IMR-90 (cell line): ENCODE measurements at regions not wholly inside any gene's neighbourhood (a gene's known extent, or its start where the extent isn't known, plus 50 kb on each side); places are given as distances from the start of the nearest gene placed in this dataset.

Experiments used
- ATAC-seq: fragments of 200-7000 bp; cut with Tn5 transposase; 2 replicates; pipeline ENCODE4 v1.9.1; 2020; ENCODE audit warnings: low read depth, mild to moderate bottlenecking, moderate library complexity
- BruUV-seq: library from RNA; stranded (reverse); fragments of 400-500 nt; replicated peaks from 2 replicates; lab custom pipeline; 2021; lab: Mats Ljungman, UMichigan
- CTCF ChIA-PET: fragments of 300-600 bp; formaldehyde crosslinking; extraction: SDS; loops from one replicate; lab custom pipeline; 2021; ENCODE audit warnings: antibody characterized with exemption; lab: Yijun Ruan, JAX
- POLR2A ChIA-PET: fragments of 300-600 bp; sonication (Branson Sonifier 250); formaldehyde crosslinking; loops from one replicate; lab custom pipeline; 2022; ENCODE audit warnings: antibody characterized with exemption; ENCODE audit not compliant: unreplicated experiment; lab: Charles Lee
- DNase-seq: peaks from one replicate; pipeline ENCODE4 v3.0.0; 2013
- H2AFZ ChIP-seq: replicated peaks from 2 replicates; pipeline ENCODE3; 2013; ENCODE audit warnings: low read length, mild to moderate bottlenecking; ENCODE audit not compliant: poor library complexity
- H2AK5ac ChIP-seq: 2 replicates; pipeline ENCODE4 v1.6.1; 2013; ENCODE audit warnings: low read depth, low read length, inconsistent platforms
- H2AK9ac ChIP-seq: replicated peaks from 2 replicates; pipeline ENCODE3; 2013; ENCODE audit warnings: mild to moderate bottlenecking, low read depth, low read length, moderate library complexity; ENCODE audit not compliant: poor library complexity
- H2BK120ac ChIP-seq: 2 replicates; pipeline ENCODE4 v1.6.1; 2013; ENCODE audit warnings: low read depth, low read length, inconsistent platforms
- H2BK15ac ChIP-seq: 3 replicates; pipeline ENCODE4 v1.6.1; 2013; ENCODE audit warnings: low read depth, low read length, inconsistent platforms
- H2BK20ac ChIP-seq: 2 replicates; pipeline ENCODE4 v1.6.1; 2013; ENCODE audit warnings: low read depth, mild to moderate bottlenecking, inconsistent platforms, low read length, moderate library complexity
- H2BK5ac ChIP-seq: 2 replicates; pipeline ENCODE4 v1.6.1; 2013; ENCODE audit warnings: mild to moderate bottlenecking, low read depth, low read length, inconsistent platforms; ENCODE audit not compliant: poor library complexity, severe bottlenecking
- H3K14ac ChIP-seq: replicated peaks from 2 replicates; pipeline ENCODE4 v1.6.1; 2013; ENCODE audit warnings: low read depth, low read length, inconsistent platforms
- H3K18ac ChIP-seq: 2 replicates; pipeline ENCODE4 v1.6.1; 2013; ENCODE audit warnings: low read depth, low read length, control low read depth
- H3K23ac ChIP-seq: 2 replicates; pipeline ENCODE4 v1.6.1; 2013; ENCODE audit warnings: low read depth, low read length, inconsistent platforms
- H3K27ac ChIP-seq: 2 replicates; pipeline ENCODE4 v1.5.1; 2013; ENCODE audit warnings: mild to moderate bottlenecking, control low read depth, low read length; ENCODE audit not compliant: insufficient read depth
- H3K27me3 ChIP-seq: 2 replicates; pipeline ENCODE4 v1.6.1; 2013; ENCODE audit warnings: low read length; ENCODE audit not compliant: control insufficient read depth, insufficient read depth
- H3K36me3 ChIP-seq: 2 replicates; pipeline ENCODE4 v1.6.1; 2013; ENCODE audit warnings: low read length, mixed read lengths; ENCODE audit not compliant: control insufficient read depth, insufficient read depth
- H3K4ac ChIP-seq: 2 replicates; pipeline ENCODE4 v1.6.1; 2013; ENCODE audit warnings: low read depth, low read length, inconsistent platforms
- H3K4me1 ChIP-seq: 2 replicates; pipeline ENCODE4 v1.6.1; 2013; ENCODE audit warnings: low read length, mixed read lengths; ENCODE audit not compliant: control insufficient read depth, insufficient read depth
- H3K4me2 ChIP-seq: 2 replicates; pipeline ENCODE4 v1.6.1; 2013; ENCODE audit warnings: low read depth, mild to moderate bottlenecking, control low read depth, low read length, moderate library complexity
- H3K4me3 ChIP-seq: 2 replicates; pipeline ENCODE4 v1.5.1; 2013; ENCODE audit warnings: low read depth, mild to moderate bottlenecking, control low read depth, low read length, moderate library complexity; ENCODE audit not compliant: insufficient read depth
- H3K56ac ChIP-seq: 2 replicates; pipeline ENCODE4 v1.6.1; 2013; ENCODE audit warnings: low read length, inconsistent platforms; ENCODE audit not compliant: insufficient read depth; ENCODE audit errors: extremely low read depth
- H3K79me1 ChIP-seq, 2 experiments: 2 replicates each; pipeline ENCODE4 v1.6.1; 2013; ENCODE audit warnings: low read length in 2 of 2, inconsistent platforms in 1 of 2, low read depth in 1 of 2
- H3K9ac ChIP-seq: 2 replicates; pipeline ENCODE4 v1.6.1; 2013; ENCODE audit warnings: low read depth, low read length, control low read depth
- H3K9me1 ChIP-seq: 2 replicates; pipeline ENCODE4 v1.6.1; 2013; ENCODE audit warnings: low read length, inconsistent platforms; ENCODE audit not compliant: insufficient read depth
- H3K9me3 ChIP-seq: 2 replicates; pipeline ENCODE4 v1.6.1; 2013; ENCODE audit warnings: low read length; ENCODE audit not compliant: control insufficient read depth, insufficient read depth
- H4K20me1 ChIP-seq: 2 replicates; pipeline ENCODE4 v1.6.1; 2013; ENCODE audit warnings: low read length, inconsistent platforms; ENCODE audit not compliant: insufficient read depth
- H4K5ac ChIP-seq: 2 replicates; pipeline ENCODE4 v1.6.1; 2013; ENCODE audit warnings: mild to moderate bottlenecking, low read depth, low read length, control low read depth
- H4K8ac ChIP-seq, 2 experiments: 2 replicates each; pipeline ENCODE4 v1.6.1; 2013; ENCODE audit warnings: low read depth in 2 of 2, low read length in 2 of 2, control low read depth in 1 of 2, inconsistent platforms in 1 of 2
- H4K91ac ChIP-seq: 2 replicates; pipeline ENCODE4 v1.6.1; 2013; ENCODE audit warnings: low read depth, low read length, inconsistent platforms; ENCODE audit not compliant: insufficient read depth
- BHLHE40 ChIP-seq: fragments of 150-350 bp; IDR thresholded peaks from 2 replicates; pipeline ENCODE4 v1.6.1; 2016; ENCODE audit warnings: mild to moderate bottlenecking, low read depth, low read length
- CEBPB ChIP-seq: IDR thresholded peaks from 2 replicates; pipeline ENCODE4 v1.6.1; 2012; ENCODE audit warnings: low read depth, low read length, improper control_type of control experiment
- FOS ChIP-seq: fragments of 150-350 bp; IDR thresholded peaks from 2 replicates; pipeline ENCODE4 v1.6.1; 2016; ENCODE audit warnings: low read depth, low read length
- MAFK ChIP-seq: IDR thresholded peaks from 2 replicates; pipeline ENCODE4 v1.6.1; 2012; ENCODE audit warnings: low read depth, low read length, improper control_type of control experiment
- MAZ ChIP-seq: IDR thresholded peaks from 2 replicates; pipeline ENCODE4 v1.6.1; 2012; ENCODE audit warnings: low read depth, mild to moderate bottlenecking, low read length, improper control_type of control experiment, moderate library complexity, borderline replicate concordance
- MXI1 ChIP-seq: IDR thresholded peaks from 2 replicates; pipeline ENCODE4 v1.6.1; 2012; ENCODE audit warnings: low read depth, mild to moderate bottlenecking, low read length, moderate library complexity, borderline replicate concordance
- NFE2L2 ChIP-seq: fragments of 150-350 bp; IDR thresholded peaks from 2 replicates; pipeline ENCODE4 v1.6.1; 2016; ENCODE audit warnings: low read depth, mild to moderate bottlenecking, low read length
- POLR2A ChIP-seq: IDR thresholded peaks from 2 replicates; pipeline ENCODE4 v1.6.1; 2012; ENCODE audit warnings: mild to moderate bottlenecking, low read depth, low read length
- RAD21 ChIP-seq: IDR thresholded peaks from 2 replicates; pipeline ENCODE4 v1.6.1; 2012; ENCODE audit warnings: low read length, improper control_type of control experiment
- RCOR1 ChIP-seq: IDR thresholded peaks from 2 replicates; pipeline ENCODE4 v1.6.1; 2012; ENCODE audit warnings: mild to moderate bottlenecking, low read length, improper control_type of control experiment; ENCODE audit not compliant: insufficient replicate concordance
- RFX5 ChIP-seq: IDR thresholded peaks from 2 replicates; pipeline ENCODE4 v1.8.0; 2012; ENCODE audit warnings: low read depth, mild to moderate bottlenecking, low read length, moderate library complexity
- SMC3 ChIP-seq: fragments of 150-350 bp; IDR thresholded peaks from 2 replicates; pipeline ENCODE4 v1.6.1; 2016; ENCODE audit warnings: low read depth, mild to moderate bottlenecking, antibody characterized with exemption, low read length, moderate library complexity
- WGBS, 2 experiments: methylation state at CpG; one replicate each; pipeline versions ENCODE4 v1.1.5 to v1.1.7; 2013; ENCODE audit warnings: missing lambda C conversion rate in 2 of 2; ENCODE audit not compliant: insufficient read length in 1 of 2; ENCODE audit errors: extremely low coverage in 2 of 2; 5-methylcytosine and 5-hydroxymethylcytosine counted together
- dilution Hi-C: fragments of 300-500 bp; cut with HindIII; formaldehyde crosslinking; loops from one replicate; pipeline ENCODE4 v1.14.3; 2018; ENCODE audit warnings: low sequenced_read_pairs; ENCODE audit not compliant: unreplicated experiment
- in situ Hi-C: fragments of 300-500 bp; cut with MboI; formaldehyde crosslinking; loops from 3 replicates; pipeline ENCODE4 v1.14.3; 2019; ENCODE audit warnings: low sequenced_read_pairs, inconsistent platforms, mixed read lengths
- intact Hi-C: fragments of 100-400 bp; cut with micrococcal nuclease; formaldehyde crosslinking; loops from 2 replicates; pipeline ENCODE4 v1.10.0; 2022
- TF ChIP-seq, protein P1 (sequence below): fragments of 150-350 bp; IDR thresholded peaks from 2 replicates; pipeline ENCODE4 v1.6.1; 2017; ENCODE audit warnings: mild to moderate bottlenecking, antibody characterized with exemption, low read length, low read depth
- TF ChIP-seq, protein P2 (sequence below): conservative IDR thresholded peaks from 2 replicates; pipeline ENCODE4 v1.5.1; 2012; ENCODE audit warnings: mild to moderate bottlenecking, low read depth, low read length, improper control_type of control experiment

DNA sequence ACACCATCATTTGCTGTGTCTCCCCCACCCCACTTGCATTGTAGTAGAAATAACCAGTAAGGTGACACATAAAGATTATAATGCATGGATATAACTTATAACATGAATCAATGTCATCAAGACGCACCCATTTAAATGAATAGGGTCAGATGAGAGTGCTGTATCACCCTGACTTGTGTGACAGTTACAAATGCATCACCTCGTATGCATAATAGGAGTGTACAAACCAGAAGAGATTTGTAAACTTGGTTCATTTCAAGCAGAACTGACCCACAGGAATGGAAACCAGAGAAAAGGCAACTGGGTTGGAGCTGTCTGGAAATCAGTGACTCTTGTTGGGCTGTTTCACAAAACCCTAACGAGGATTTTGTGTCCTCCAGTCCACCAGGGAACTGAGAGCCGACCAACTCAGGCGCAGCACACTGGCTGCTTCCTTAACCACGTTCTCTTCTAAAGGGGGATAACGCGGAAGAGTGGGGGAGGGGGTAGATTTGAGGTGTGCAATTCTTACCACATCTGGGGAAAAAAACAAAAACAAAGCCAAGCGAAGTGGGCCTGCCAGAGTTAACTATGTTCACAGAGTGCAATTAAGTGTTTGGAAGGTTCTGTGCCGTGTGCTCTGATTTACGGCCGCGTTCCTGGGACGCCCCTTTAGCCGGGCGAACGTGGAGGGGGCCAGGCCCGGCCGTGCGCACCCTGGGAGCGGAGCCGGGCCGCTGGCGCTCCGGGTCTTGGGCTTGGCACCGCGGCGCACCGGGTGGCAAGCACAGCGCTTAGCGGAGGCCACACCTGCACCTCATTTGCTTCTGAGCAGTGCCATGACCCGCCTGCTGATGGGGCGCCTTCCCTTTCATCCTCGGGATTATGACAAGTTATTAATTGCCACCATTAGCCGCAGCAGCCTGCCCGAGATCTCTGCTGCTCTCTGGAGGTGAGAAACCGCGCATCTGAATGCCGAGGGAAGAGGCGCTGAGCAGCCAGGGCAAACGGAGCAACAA lies 248.8 kb upstream of the FOXD3 start (continued):
- TF ChIP-seq MXI1: no peak

DNA sequence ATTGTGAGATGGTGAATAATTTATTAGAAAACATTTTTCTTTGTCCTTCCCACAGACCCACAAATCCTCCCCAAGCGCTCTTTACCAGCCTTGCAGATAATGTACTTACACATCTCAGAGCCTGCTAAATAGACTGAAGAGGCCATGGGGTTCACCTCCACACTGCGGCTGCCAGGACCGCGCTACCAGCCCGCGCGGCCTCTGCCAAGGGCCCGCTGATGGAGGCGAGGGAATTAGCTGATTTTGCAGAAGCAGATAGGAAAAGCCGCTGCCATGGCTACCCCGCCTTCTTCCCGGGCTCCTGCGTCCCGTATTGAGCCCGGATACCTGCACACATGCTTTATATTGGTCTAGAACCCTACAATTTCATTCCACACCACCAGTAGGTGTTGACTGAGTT lies 248.0 kb upstream of the FOXD3 start:
- H2AFZ ChIP-seq: no peak overlapping the region
- no peaks in the 10 kb centered on the region for H3K4me1 ChIP-seq
- intact Hi-C loops (no loop called here), dilution Hi-C loops (no loop called here), in situ Hi-C loops (no loop called here)
- ATAC-seq (no peak), DNase-seq (no peak)
- WGBS, 2 experiments: 31% methylated on average over 7 of the region's 15 CpGs; no CpG with 5 or more reads in 1 of the 2 experiments
- no peak overlapping the region for H2BK5ac ChIP-seq
- H4K20me1 ChIP-seq: no peaks in the 10 kb centered on the region
- H4K8ac ChIP-seq: no peak overlapping the region
- H3K36me3 ChIP-seq: no peaks in the 10 kb centered on the region
- H3K27ac ChIP-seq: no peak overlapping the region
- ChIA-PET CTCF (no interaction called here), POLR2A (no interaction called here)
- H3K9ac ChIP-seq: no peak overlapping the region
- H3K9me1 ChIP-seq: no peaks in the 10 kb centered on the region
- BruUV-seq: no TSS peak
- H3K56ac ChIP-seq: no peak overlapping the region
- no peak overlapping the region for H2BK20ac ChIP-seq
- no peak overlapping the region for H2BK15ac ChIP-seq
- H3K9me3 ChIP-seq: no peaks in the 10 kb centered on the region
- no peak overlapping the region for H3K18ac ChIP-seq
- no peak overlapping the region for H3K23ac ChIP-seq
- H4K91ac ChIP-seq: no peak overlapping the region
- no peak overlapping the region for H2AK5ac ChIP-seq
- no peak overlapping the region for H3K4me3 ChIP-seq
- no peak overlapping the region for H2AK9ac ChIP-seq
- peaks cover 18% of the 10 kb centered on the region for H3K27me3 ChIP-seq
- H3K4ac ChIP-seq: no peak overlapping the region
- H2BK120ac ChIP-seq: no peak overlapping the region
- no peak overlapping the region for H4K5ac ChIP-seq
- H3K14ac ChIP-seq: no peak overlapping the region
- no peaks in the 10 kb centered on the region for H3K79me1 ChIP-seq
- no peak overlapping the region for H3K4me2 ChIP-seq
- TF ChIP-seq NFE2L2: no peak
- TF ChIP-seq POLR2A: no peak
- no peak for TF ChIP-seq RFX5
- no peak for TF ChIP-seq RCOR1
- no peak for TF ChIP-seq MAZ
- TF ChIP-seq, protein P1, sequence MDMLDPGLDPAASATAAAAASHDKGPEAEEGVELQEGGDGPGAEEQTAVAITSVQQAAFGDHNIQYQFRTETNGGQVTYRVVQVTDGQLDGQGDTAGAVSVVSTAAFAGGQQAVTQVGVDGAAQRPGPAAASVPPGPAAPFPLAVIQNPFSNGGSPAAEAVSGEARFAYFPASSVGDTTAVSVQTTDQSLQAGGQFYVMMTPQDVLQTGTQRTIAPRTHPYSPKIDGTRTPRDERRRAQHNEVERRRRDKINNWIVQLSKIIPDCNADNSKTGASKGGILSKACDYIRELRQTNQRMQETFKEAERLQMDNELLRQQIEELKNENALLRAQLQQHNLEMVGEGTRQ: no peak
- no peak for TF ChIP-seq CEBPB
- no peak for TF ChIP-seq BHLHE40
- TF ChIP-seq SMC3: no peak
- TF ChIP-seq FOS: no peak
- TF ChIP-seq, protein P2, sequence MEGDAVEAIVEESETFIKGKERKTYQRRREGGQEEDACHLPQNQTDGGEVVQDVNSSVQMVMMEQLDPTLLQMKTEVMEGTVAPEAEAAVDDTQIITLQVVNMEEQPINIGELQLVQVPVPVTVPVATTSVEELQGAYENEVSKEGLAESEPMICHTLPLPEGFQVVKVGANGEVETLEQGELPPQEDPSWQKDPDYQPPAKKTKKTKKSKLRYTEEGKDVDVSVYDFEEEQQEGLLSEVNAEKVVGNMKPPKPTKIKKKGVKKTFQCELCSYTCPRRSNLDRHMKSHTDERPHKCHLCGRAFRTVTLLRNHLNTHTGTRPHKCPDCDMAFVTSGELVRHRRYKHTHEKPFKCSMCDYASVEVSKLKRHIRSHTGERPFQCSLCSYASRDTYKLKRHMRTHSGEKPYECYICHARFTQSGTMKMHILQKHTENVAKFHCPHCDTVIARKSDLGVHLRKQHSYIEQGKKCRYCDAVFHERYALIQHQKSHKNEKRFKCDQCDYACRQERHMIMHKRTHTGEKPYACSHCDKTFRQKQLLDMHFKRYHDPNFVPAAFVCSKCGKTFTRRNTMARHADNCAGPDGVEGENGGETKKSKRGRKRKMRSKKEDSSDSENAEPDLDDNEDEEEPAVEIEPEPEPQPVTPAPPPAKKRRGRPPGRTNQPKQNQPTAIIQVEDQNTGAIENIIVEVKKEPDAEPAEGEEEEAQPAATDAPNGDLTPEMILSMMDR: no peak
- TF ChIP-seq RAD21: no peak
- no peak for TF ChIP-seq MXI1
- TF ChIP-seq MAFK: no peak
